WI38 (cell line): ENCODE measurements at regions not wholly inside any gene's neighbourhood (a gene's known extent, or its start where the extent isn't known, plus 50 kb on each side); places are given as distances from the start of the nearest gene placed in this dataset.
"Not testable (repeated sequence)": the region's sequence is repeated elsewhere in the genome, so short reads cannot be mapped to it uniquely, and the experiment has no call there.

Experiments
- H3K4me3 ChIP-seq: 2 replicates; pipeline ENCODE4 v1.5.1; 2011; ENCODE audit warnings: low read depth, mild to moderate bottlenecking, control low read depth, low read length
- CTCF ChIP-seq: IDR thresholded peaks from 2 replicates; pipeline ENCODE4 v1.5.1; 2012; ENCODE audit warnings: low read depth, mild to moderate bottlenecking, control low read depth, low read length

GRCh38 chr4:32909736-32910135, 2189.6 kb downstream of the PCDH7 start:
- no peak overlapping the region for H3K4me3 ChIP-seq

GRCh38 chr4:32917586-32917985, 2197.4 kb downstream of the PCDH7 start:
- no peak for TF ChIP-seq CTCF
- H3K4me3 ChIP-seq: no peak overlapping the region

More at GRCh38 chr4:32909736-32910135, 2189.6 kb downstream of the PCDH7 start:
- TF ChIP-seq CTCF: no peak

- H3K4me3 ChIP-seq: no peak overlapping the region
- TF ChIP-seq CTCF: no peak
Measured at GRCh38 chr4:32929796-32930699, 2209.9 kb downstream of the PCDH7 start.

- no peak for TF ChIP-seq CTCF
- no peak overlapping the region for H3K4me3 ChIP-seq
Measured at GRCh38 chr4:32930700-32931099, 2210.5 kb downstream of the PCDH7 start.

GRCh38 chr4:32931475-32931874, 2211.3 kb downstream of the PCDH7 start:
- H3K4me3 ChIP-seq: no peak overlapping the region
- TF ChIP-seq CTCF: no peak

- no peak for TF ChIP-seq CTCF
- H3K4me3 ChIP-seq: no peak overlapping the region
Measured at GRCh38 chr4:32932156-32932555, 2212.0 kb downstream of the PCDH7 start.

- H3K4me3 ChIP-seq: not testable (repeated sequence)
Measured at GRCh38 chr4:32939222-32939621, 2219.1 kb downstream of the PCDH7 start.

GRCh38 chr4:32950866-32951265, 2230.7 kb downstream of the PCDH7 start:
- H3K4me3 ChIP-seq: no peak overlapping the region
- no peak for TF ChIP-seq CTCF
